Panc1 (cell line): ENCODE measurements at regions not wholly inside any gene's neighbourhood (a gene's known extent, or its start where the extent isn't known, plus 50 kb on each side); places are given as distances from the start of the nearest gene placed in this dataset.

Experiments
- ATAC-seq: fragments of 200-7000 bp; cut with Tn5 transposase; 2 replicates; pipeline ENCODE4 v1.9.1; 2020; ENCODE audit warnings: mild to moderate bottlenecking, moderate library complexity
- BruUV-seq: library from RNA; stranded (reverse); fragments of 400-500 nt; replicated peaks from 2 replicates; lab custom pipeline; 2021; lab: Mats Ljungman, UMichigan
- CTCF ChIA-PET: fragments of 300-600 bp; sonication (Branson Sonifier 250); formaldehyde crosslinking; loops from one replicate; lab custom pipeline; 2022; ENCODE audit warnings: antibody characterized with exemption; lab: Charles Lee
- POLR2A ChIA-PET: fragments of 300-600 bp; sonication (Branson Sonifier 250); formaldehyde crosslinking; loops from one replicate; lab custom pipeline; 2022; ENCODE audit warnings: antibody characterized with exemption; lab: Charles Lee
- DNase-seq: peaks from one replicate; pipeline ENCODE4 v3.0.0-alpha.2; 2010; ENCODE audit warnings: low read depth, low spot score
- H3K27ac ChIP-seq: 2 replicates; pipeline ENCODE4 v1.5.1; 2011; ENCODE audit warnings: mild to moderate bottlenecking, low read length, inconsistent platforms
- H3K27me3 ChIP-seq: fragments of 200-500 bp; sonication (Bioruptor generic); 2 replicates; pipeline ENCODE4 v1.6.0; 2014; ENCODE audit warnings: low read length, inconsistent platforms; ENCODE audit not compliant: control insufficient read depth, insufficient read depth
- H3K36me3 ChIP-seq: fragments of 200-500 bp; sonication (Bioruptor generic); 2 replicates; pipeline ENCODE4 v1.5.1; 2014; ENCODE audit warnings: inconsistent platforms, mild to moderate bottlenecking, low read length, moderate library complexity; ENCODE audit not compliant: control insufficient read depth, insufficient read depth
- H3K4me1 ChIP-seq: 2 replicates; pipeline ENCODE4 v1.5.1; 2011; ENCODE audit warnings: inconsistent platforms, mild to moderate bottlenecking, low read length, moderate library complexity; ENCODE audit not compliant: control insufficient read depth, insufficient read depth
- H3K4me3 ChIP-seq, 2 experiments: 2 replicates each; pipeline ENCODE4 v1.5.1; 2011 to 2012; ENCODE audit warnings: low read depth in 2 of 2, low read length in 2 of 2, mild to moderate bottlenecking in 2 of 2, inconsistent platforms in 1 of 2, moderate library complexity in 1 of 2
- H3K9me3 ChIP-seq: fragments of 200-500 bp; sonication (Bioruptor generic); 2 replicates; pipeline ENCODE4 v1.5.1; 2014; ENCODE audit warnings: low read depth, mild to moderate bottlenecking, inconsistent platforms, low read length, moderate library complexity; ENCODE audit not compliant: control insufficient read depth, insufficient read depth
- POLR2AphosphoS5 ChIP-seq: IDR thresholded peaks from 2 replicates; pipeline ENCODE4 v1.6.1; 2012; ENCODE audit warnings: mild to moderate bottlenecking, low read depth, low read length, moderate library complexity
- REST ChIP-seq, 2 experiments: IDR thresholded peaks; 2 replicates each; pipeline ENCODE4 v1.6.1; 2011 to 2012; ENCODE audit warnings: low read depth in 2 of 2, control low read depth in 1 of 2, low read length in 1 of 2, mild to moderate bottlenecking in 1 of 2, moderate library complexity in 1 of 2; ENCODE audit not compliant: insufficient read depth in 1 of 2
- SIN3A ChIP-seq: IDR thresholded peaks from 2 replicates; pipeline ENCODE4 v1.6.1; 2012; ENCODE audit warnings: low read depth, mild to moderate bottlenecking, low read length, moderate library complexity, borderline replicate concordance; ENCODE audit not compliant: insufficient read depth
- TCF7L2 ChIP-seq: IDR thresholded peaks from 2 replicates; pipeline ENCODE4 v1.6.1; 2011; ENCODE audit warnings: mild to moderate bottlenecking, low read depth, low read length, inconsistent platforms
- in situ Hi-C: cut with HindIII; loops from 2 replicates; pipeline ENCODE4 v1.10.0; 2016; ENCODE audit warnings: low sequenced_read_pairs, low pct_unique_long_range_greater_than_20kb
- intact Hi-C: fragments of 100-400 bp; cut with micrococcal nuclease; formaldehyde crosslinking; loops from one replicate; pipeline ENCODE4 v1.10.0; 2022; ENCODE audit not compliant: unreplicated experiment
- TF ChIP-seq, protein P1 (sequence below): fragments of 450-650 bp; IDR thresholded peaks from 2 replicates; pipeline ENCODE4 v1.5.1; 2017; ENCODE audit warnings: mild to moderate bottlenecking

DNA sequence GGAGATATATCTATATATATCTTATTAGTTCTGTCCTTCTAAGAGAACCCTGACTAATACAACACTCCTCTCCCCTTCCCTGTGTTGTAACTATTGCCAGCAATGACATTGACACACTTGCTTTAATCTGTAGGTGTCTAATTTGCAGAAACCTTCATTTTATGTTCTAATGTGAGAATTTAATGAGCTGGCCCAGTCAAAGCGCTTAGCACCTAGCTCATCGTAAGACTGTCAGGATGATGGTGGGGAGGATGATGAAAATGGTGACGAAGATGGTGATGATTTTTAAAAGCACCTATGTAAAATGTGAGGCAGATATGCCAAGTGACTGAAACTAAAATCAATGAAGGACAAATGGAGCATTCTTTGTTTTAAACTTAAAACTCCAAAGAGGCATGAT is 183.8 kb downstream of the DHX15 start:
- in situ Hi-C loops = no loop called here
- H3K36me3 ChIP-seq = no peaks in the 10 kb centered on the region
- no peak for ATAC-seq
- no peak overlapping the region for H3K4me3 ChIP-seq
- H3K27me3 ChIP-seq = no peaks in the 10 kb centered on the region
- DNase-seq = no peak
- intact Hi-C loops = no loop called here
- POLR2A ChIA-PET = interaction anchor here (0.8 kb wide), 1 partner anchor 82 kb away, joined by 6 read pairs; no protein-coding TSS in a partner anchor
- H3K9me3 ChIP-seq = no peaks in the 10 kb centered on the region
- CTCF ChIA-PET = no interaction called here
- BruUV-seq = no TSS peak
- H3K4me1 ChIP-seq = no peaks in the 10 kb centered on the region
- no peak for TF ChIP-seq REST (IDR thresholded peaks at IDR 0.05; ENCODE audit: insufficient read depth in 1 of 2, low read depth in 2 of 2, low read length in 1 of 2)
- TF ChIP-seq POLR2AphosphoS5 = no peak
- no peak for TF ChIP-seq TCF7L2
- TF ChIP-seq, protein P1, sequence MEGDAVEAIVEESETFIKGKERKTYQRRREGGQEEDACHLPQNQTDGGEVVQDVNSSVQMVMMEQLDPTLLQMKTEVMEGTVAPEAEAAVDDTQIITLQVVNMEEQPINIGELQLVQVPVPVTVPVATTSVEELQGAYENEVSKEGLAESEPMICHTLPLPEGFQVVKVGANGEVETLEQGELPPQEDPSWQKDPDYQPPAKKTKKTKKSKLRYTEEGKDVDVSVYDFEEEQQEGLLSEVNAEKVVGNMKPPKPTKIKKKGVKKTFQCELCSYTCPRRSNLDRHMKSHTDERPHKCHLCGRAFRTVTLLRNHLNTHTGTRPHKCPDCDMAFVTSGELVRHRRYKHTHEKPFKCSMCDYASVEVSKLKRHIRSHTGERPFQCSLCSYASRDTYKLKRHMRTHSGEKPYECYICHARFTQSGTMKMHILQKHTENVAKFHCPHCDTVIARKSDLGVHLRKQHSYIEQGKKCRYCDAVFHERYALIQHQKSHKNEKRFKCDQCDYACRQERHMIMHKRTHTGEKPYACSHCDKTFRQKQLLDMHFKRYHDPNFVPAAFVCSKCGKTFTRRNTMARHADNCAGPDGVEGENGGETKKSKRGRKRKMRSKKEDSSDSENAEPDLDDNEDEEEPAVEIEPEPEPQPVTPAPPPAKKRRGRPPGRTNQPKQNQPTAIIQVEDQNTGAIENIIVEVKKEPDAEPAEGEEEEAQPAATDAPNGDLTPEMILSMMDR = no peak
- no peak for TF ChIP-seq SIN3A
- no peak overlapping the region for H3K27ac ChIP-seq

- ATAC-seq (no peak), DNase-seq (no peak)
- no peak for TF ChIP-seq REST (IDR thresholded peaks at IDR 0.05; ENCODE audit: insufficient read depth in 1 of 2, low read depth in 2 of 2, low read length in 1 of 2)
- TF ChIP-seq SIN3A = no peak
- TF ChIP-seq, protein P1 = no peak
- in situ Hi-C loops = no loop called here
- intact Hi-C loops = no loop called here
- CTCF ChIA-PET = no interaction called here
- Histone ChIP-seq H3K4me1 (no peaks in the 10 kb centered on the region), H3K9me3 (no peaks in the 10 kb centered on the region), H3K4me3 (no peak overlapping the region), H3K27me3 (no peaks in the 10 kb centered on the region), H3K36me3 (no peaks in the 10 kb centered on the region), H3K27ac (no peak overlapping the region)
- POLR2A ChIA-PET = no interaction called here
- no TSS peak for BruUV-seq
Observed at GRCh38 chr4:24396988-24397387, 187.4 kb downstream of the DHX15 start.
